ENCODE measurements at regions not wholly inside any gene's neighbourhood (a gene's known extent, or its start where the extent isn't known, plus 50 kb on each side); places are given as distances from the start of the nearest gene placed in this dataset.

- no peak overlapping the region for H3K4me3 ChIP-seq (ENCODE audit: insufficient read depth, low read length, poor library complexity, severe bottlenecking)
- no peaks in the 10 kb centered on the region for H4K20me1 ChIP-seq (ENCODE audit: low read depth, low read length)
- no peak overlapping the region for H2AFZ ChIP-seq (ENCODE audit: low read depth, low read length, severe bottlenecking)
- TF ChIP-seq, protein P1, sequence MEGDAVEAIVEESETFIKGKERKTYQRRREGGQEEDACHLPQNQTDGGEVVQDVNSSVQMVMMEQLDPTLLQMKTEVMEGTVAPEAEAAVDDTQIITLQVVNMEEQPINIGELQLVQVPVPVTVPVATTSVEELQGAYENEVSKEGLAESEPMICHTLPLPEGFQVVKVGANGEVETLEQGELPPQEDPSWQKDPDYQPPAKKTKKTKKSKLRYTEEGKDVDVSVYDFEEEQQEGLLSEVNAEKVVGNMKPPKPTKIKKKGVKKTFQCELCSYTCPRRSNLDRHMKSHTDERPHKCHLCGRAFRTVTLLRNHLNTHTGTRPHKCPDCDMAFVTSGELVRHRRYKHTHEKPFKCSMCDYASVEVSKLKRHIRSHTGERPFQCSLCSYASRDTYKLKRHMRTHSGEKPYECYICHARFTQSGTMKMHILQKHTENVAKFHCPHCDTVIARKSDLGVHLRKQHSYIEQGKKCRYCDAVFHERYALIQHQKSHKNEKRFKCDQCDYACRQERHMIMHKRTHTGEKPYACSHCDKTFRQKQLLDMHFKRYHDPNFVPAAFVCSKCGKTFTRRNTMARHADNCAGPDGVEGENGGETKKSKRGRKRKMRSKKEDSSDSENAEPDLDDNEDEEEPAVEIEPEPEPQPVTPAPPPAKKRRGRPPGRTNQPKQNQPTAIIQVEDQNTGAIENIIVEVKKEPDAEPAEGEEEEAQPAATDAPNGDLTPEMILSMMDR (IDR thresholded peaks at IDR 0.05; ENCODE audit: insufficient read depth, low read length, poor library complexity, severe bottlenecking), result no peak
- no peak for TF ChIP-seq EZH2phosphoT487 (conservative IDR thresholded peaks at IDR 0.05; ENCODE audit: low read length)
- no peaks in the 10 kb centered on the region for H3K27me3 ChIP-seq (ENCODE audit: low read length)
- no peak overlapping the region for H3K27ac ChIP-seq (ENCODE audit: low read depth, low read length)
- no peak overlapping the region for H3K4me2 ChIP-seq (ENCODE audit: low read depth, low read length, poor library complexity, severe bottlenecking)
- no peaks in the 10 kb centered on the region for H3K9me3 ChIP-seq (ENCODE audit: insufficient read depth, low read length)
- no peaks in the 10 kb centered on the region for H3K36me3 ChIP-seq (ENCODE audit: low read length)
- no peaks in the 10 kb centered on the region for H3K79me2 ChIP-seq (ENCODE audit: insufficient read depth, low read length)
- no peaks in the 10 kb centered on the region for H3F3A ChIP-seq (ENCODE audit: insufficient read depth)
- no peaks in the 10 kb centered on the region for H3K9me2 ChIP-seq (replicated peaks; ENCODE audit: insufficient read depth, low read length)
- H3K9ac ChIP-seq (ENCODE audit: low read length), result no peak overlapping the region
Observed at GRCh38 chr5:164170814-164171213, 665.4 kb downstream of the MAT2B start.

- Histone ChIP-seq H3K27ac (ENCODE audit: low read depth, low read length) (no peak overlapping the region), H3K4me2 (ENCODE audit: low read depth, low read length, poor library complexity, severe bottlenecking) (no peak overlapping the region), H4K20me1 (ENCODE audit: low read depth, low read length) (no peaks in the 10 kb centered on the region), H3F3A (ENCODE audit: insufficient read depth) (no peaks in the 10 kb centered on the region), H3K9me3 (ENCODE audit: insufficient read depth, low read length) (no peaks in the 10 kb centered on the region), H3K9me2 (replicated peaks; ENCODE audit: insufficient read depth, low read length) (no peaks in the 10 kb centered on the region), H3K36me3 (ENCODE audit: low read length) (no peaks in the 10 kb centered on the region), H3K9ac (ENCODE audit: low read length) (no peak overlapping the region), H3K79me2 (ENCODE audit: insufficient read depth, low read length) (no peaks in the 10 kb centered on the region), H3K27me3 (ENCODE audit: low read length) (no peaks in the 10 kb centered on the region), H3K4me3 (ENCODE audit: insufficient read depth, low read length, poor library complexity, severe bottlenecking) (no peak overlapping the region), H2AFZ (ENCODE audit: low read depth, low read length, severe bottlenecking) (no peak overlapping the region)
- TF ChIP-seq EZH2phosphoT487 (conservative IDR thresholded peaks at IDR 0.05; ENCODE audit: low read length), result no peak
- TF ChIP-seq, protein P1 (IDR thresholded peaks at IDR 0.05; ENCODE audit: insufficient read depth, low read length, poor library complexity, severe bottlenecking), result no peak
Observed at GRCh38 chr5:164175083-164175482, 669.7 kb downstream of the MAT2B start.

DNA sequence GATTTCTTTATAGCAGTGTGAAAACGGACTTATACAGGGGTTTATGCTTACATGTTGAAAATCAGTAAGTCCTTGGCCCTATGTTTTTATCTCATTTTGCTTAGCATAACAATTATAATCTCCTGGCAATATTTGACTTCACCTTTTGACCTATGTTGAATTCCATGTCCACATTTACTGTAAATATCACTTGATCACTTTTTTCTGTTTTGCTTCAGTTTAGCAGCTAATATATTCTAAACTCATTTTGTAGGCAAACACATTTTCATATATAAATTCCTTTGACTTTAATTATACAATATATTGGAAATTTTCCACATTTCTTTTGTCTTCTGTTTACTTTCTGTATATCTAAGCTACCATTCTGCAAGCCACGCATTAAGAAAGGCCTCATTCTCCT lies 674.0 kb downstream of the MAT2B start:
- no peak overlapping the region for H3K9ac ChIP-seq (ENCODE audit: low read length)
- no peak overlapping the region for H3K27ac ChIP-seq (ENCODE audit: low read depth, low read length)
- no peak overlapping the region for H3K4me3 ChIP-seq (ENCODE audit: insufficient read depth, low read length, poor library complexity, severe bottlenecking)
- H3F3A ChIP-seq (ENCODE audit: insufficient read depth), result no peaks in the 10 kb centered on the region
- H3K9me3 ChIP-seq (ENCODE audit: insufficient read depth, low read length), result no peaks in the 10 kb centered on the region
- no peaks in the 10 kb centered on the region for H3K79me2 ChIP-seq (ENCODE audit: insufficient read depth, low read length)
- H4K20me1 ChIP-seq (ENCODE audit: low read depth, low read length), result no peaks in the 10 kb centered on the region
- H3K9me2 ChIP-seq (replicated peaks; ENCODE audit: insufficient read depth, low read length), result no peaks in the 10 kb centered on the region
- H3K36me3 ChIP-seq (ENCODE audit: low read length), result no peaks in the 10 kb centered on the region
- no peaks in the 10 kb centered on the region for H3K27me3 ChIP-seq (ENCODE audit: low read length)
- no peak overlapping the region for H3K4me2 ChIP-seq (ENCODE audit: low read depth, low read length, poor library complexity, severe bottlenecking)
- no peak overlapping the region for H2AFZ ChIP-seq (ENCODE audit: low read depth, low read length, severe bottlenecking)
- TF ChIP-seq, protein P1 (IDR thresholded peaks at IDR 0.05; ENCODE audit: insufficient read depth, low read length, poor library complexity, severe bottlenecking), result no peak
- TF ChIP-seq EZH2phosphoT487 (conservative IDR thresholded peaks at IDR 0.05; ENCODE audit: low read length), result no peak

Data from SU-DHL-6 (cell line).